ENCODE measurements at regions not wholly inside any gene's neighbourhood (a gene's known extent, or its start where the extent isn't known, plus 50 kb on each side); places are given as distances from the start of the nearest gene placed in this dataset.
"Not testable (repeated sequence)": the region's sequence is repeated elsewhere in the genome, so short reads cannot be mapped to it uniquely, and the experiment has no call there.

GRCh38 chr12:41642808-41643207 lies 454.7 kb downstream of the PDZRN4 start:
- TF ChIP-seq CTCF (IDR thresholded peaks at IDR 0.05; ENCODE audit: insufficient read depth, low read length); POLR2AphosphoS5 (IDR thresholded peaks at IDR 0.05; ENCODE audit: low read depth); SPI1 (IDR thresholded peaks at IDR 0.05; ENCODE audit: borderline replicate concordance, low read depth); REST (IDR thresholded peaks at IDR 0.05; ENCODE audit: insufficient replicate concordance, low read depth); GABPA (IDR thresholded peaks at IDR 0.05; ENCODE audit: low read depth): not testable (repeated sequence)
